ENCODE measurements at regions not wholly inside any gene's neighbourhood (a gene's known extent, or its start where the extent isn't known, plus 50 kb on each side); places are given as distances from the start of the nearest gene placed in this dataset.

DNA sequence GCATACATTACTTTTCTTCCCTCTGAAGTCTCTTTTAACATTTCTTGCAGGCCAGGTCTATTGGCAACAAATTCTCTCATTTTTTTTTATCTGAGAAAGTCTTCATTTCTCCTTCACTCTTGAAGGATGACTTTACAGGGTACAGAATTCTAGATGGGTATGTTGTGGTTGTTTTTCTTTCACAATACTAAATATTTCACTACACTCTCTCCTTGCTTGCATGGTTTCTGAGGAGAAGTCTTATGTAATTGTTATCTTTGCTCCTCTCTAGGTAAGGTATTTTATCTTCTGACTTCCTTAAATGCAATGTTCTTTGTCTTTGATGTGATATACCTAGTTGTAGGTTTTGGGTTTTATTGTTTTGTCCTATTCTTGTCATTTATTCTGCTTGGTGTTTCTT is 371.1 kb downstream of the FIGN start:
- no peak for TF ChIP-seq CTCF (IDR thresholded peaks at IDR 0.05 in 4 of 5, conservative IDR thresholded peaks at IDR 0.05 in 1 of 5)
- no peak for TF ChIP-seq POLR2A (IDR thresholded peaks at IDR 0.05)
